WTC11 (cell line): ENCODE measurements at regions not wholly inside any gene's neighbourhood (a gene's known extent, or its start where the extent isn't known, plus 50 kb on each side); places are given as distances from the start of the nearest gene placed in this dataset.
A peak's percentile ranks its signal among the peaks of the same experiment; 100 is the strongest.
"Not testable (repeated sequence)": the region's sequence is repeated elsewhere in the genome, so short reads cannot be mapped to it uniquely, and the experiment has no call there.

Experiments used
- ATAC-seq: fragments of 200-7000 bp; cut with Tn5 transposase; 2 replicates; pipeline ENCODE4 v1.10.0; 2021; ENCODE audit warnings: mild to moderate bottlenecking, moderate library complexity
- CTCF ChIA-PET: fragments of 300-600 bp; sonication (Branson Sonifier 250); formaldehyde crosslinking; loops from one replicate; lab custom pipeline; 2021; ENCODE audit warnings: antibody characterized with exemption; lab: Charles Lee
- POLR2A ChIA-PET: fragments of 350-600 bp; sonication (Branson Sonifier 250); formaldehyde crosslinking; loops from one replicate; lab custom pipeline; 2021; ENCODE audit warnings: antibody characterized with exemption; lab: Charles Lee
- DNase-seq: peaks from one replicate; pipeline ENCODE4 v3.0.0; 2021; ENCODE audit warnings: low spot score
- H3K27ac Mint-ChIP-seq: 2 replicates; pipeline ENCODE4 v1.8.0; 2021; ENCODE audit warnings: mixed read lengths
- H3K27me3 Mint-ChIP-seq: 2 replicates; pipeline ENCODE4 v1.8.0; 2021; ENCODE audit warnings: low read depth, mild to moderate bottlenecking, moderate library complexity, mixed read lengths
- H3K36me3 Mint-ChIP-seq: 2 replicates; pipeline ENCODE4 v1.8.0; 2021; ENCODE audit warnings: mixed read lengths
- H3K4me1 Mint-ChIP-seq: 2 replicates; pipeline ENCODE4 v1.8.0; 2022; ENCODE audit warnings: mixed read lengths
- H3K4me3 Mint-ChIP-seq: 2 replicates; pipeline ENCODE4 v1.8.0; 2021; ENCODE audit warnings: mild to moderate bottlenecking, moderate library complexity, mixed read lengths
- H3K9me3 Mint-ChIP-seq: 2 replicates; pipeline ENCODE4 v1.8.0; 2021; ENCODE audit warnings: mixed read lengths
- ATF2 ChIP-seq: sonication (generic); formaldehyde crosslinking; IDR thresholded peaks from 2 replicates; pipeline ENCODE4 v1.8.1; 2022; ENCODE audit warnings: low read depth, missing genetic modification reagents, borderline replicate concordance
- CBFB ChIP-seq: sonication (generic); formaldehyde crosslinking; IDR thresholded peaks from 2 replicates; pipeline ENCODE4 v1.8.1; 2022; ENCODE audit warnings: mild to moderate bottlenecking, low read depth, missing genetic modification reagents
- CREB1 ChIP-seq: sonication (generic); formaldehyde crosslinking; IDR thresholded peaks from 2 replicates; pipeline ENCODE4 v1.8.0; 2023; ENCODE audit warnings: mild to moderate bottlenecking, missing genetic modification reagents
- CREM ChIP-seq: sonication (generic); formaldehyde crosslinking; IDR thresholded peaks from 2 replicates; pipeline ENCODE4 v1.8.1; 2022; ENCODE audit warnings: mild to moderate bottlenecking, missing genetic modification reagents, moderate library complexity
- E2F1 ChIP-seq: sonication (generic); formaldehyde crosslinking; IDR thresholded peaks from 2 replicates; pipeline ENCODE4 v1.8.0; 2022; ENCODE audit warnings: mild to moderate bottlenecking, missing genetic modification reagents
- FOXJ3 ChIP-seq: sonication (generic); formaldehyde crosslinking; IDR thresholded peaks from 2 replicates; pipeline ENCODE4 v1.9.0; 2021; ENCODE audit warnings: missing genetic modification reagents, mild to moderate bottlenecking, borderline replicate concordance
- FOXK1 ChIP-seq: sonication (generic); formaldehyde crosslinking; IDR thresholded peaks from 2 replicates; pipeline ENCODE4 v1.8.0; 2022; ENCODE audit warnings: mild to moderate bottlenecking, moderate library complexity, missing genetic modification reagents
- IRF1 ChIP-seq: sonication (generic); formaldehyde crosslinking; IDR thresholded peaks from 2 replicates; pipeline ENCODE4 v1.8.0; 2023; ENCODE audit warnings: missing genetic modification reagents
- KAT7 ChIP-seq: sonication (generic); formaldehyde crosslinking; IDR thresholded peaks from 2 replicates; pipeline ENCODE4 v1.8.1; 2023; ENCODE audit warnings: missing genetic modification reagents, mild to moderate bottlenecking, borderline replicate concordance
- NFE2L1 ChIP-seq: sonication (generic); formaldehyde crosslinking; IDR thresholded peaks from 2 replicates; pipeline ENCODE4 v1.8.1; 2023; ENCODE audit warnings: missing genetic modification reagents
- NR2C2 ChIP-seq: sonication (generic); formaldehyde crosslinking; IDR thresholded peaks from 2 replicates; pipeline ENCODE4 v1.8.0; 2022; ENCODE audit warnings: mild to moderate bottlenecking, missing genetic modification reagents
- PREB ChIP-seq: sonication (generic); formaldehyde crosslinking; IDR thresholded peaks from 2 replicates; pipeline ENCODE4 v1.8.1; 2022; ENCODE audit warnings: mild to moderate bottlenecking, missing genetic modification reagents, moderate library complexity, borderline replicate concordance
- SMAD4 ChIP-seq: sonication (generic); formaldehyde crosslinking; IDR thresholded peaks from 2 replicates; pipeline ENCODE4 v1.8.0; 2022; ENCODE audit warnings: mild to moderate bottlenecking, missing genetic modification reagents
- SOX15 ChIP-seq: fragments of 250-450 bp; sonication (Bioruptor Pico); IDR thresholded peaks from 2 replicates; pipeline ENCODE4 v1.9.0; 2021; ENCODE audit warnings: mild to moderate bottlenecking
- ZBTB21 ChIP-seq: sonication (generic); formaldehyde crosslinking; IDR thresholded peaks from 2 replicates; pipeline ENCODE4 v1.8.1; 2023; ENCODE audit warnings: mild to moderate bottlenecking, missing genetic modification reagents, borderline replicate concordance
- ZBTB43 ChIP-seq: sonication (generic); formaldehyde crosslinking; IDR thresholded peaks from 2 replicates; pipeline ENCODE4 v1.8.1; 2023; ENCODE audit warnings: mild to moderate bottlenecking, missing genetic modification reagents
- ZNF121 ChIP-seq: sonication (generic); formaldehyde crosslinking; IDR thresholded peaks from 2 replicates; pipeline ENCODE4 v1.8.0; 2023; ENCODE audit warnings: missing genetic modification reagents
- ZNF219 ChIP-seq: sonication (generic); formaldehyde crosslinking; IDR thresholded peaks from 2 replicates; pipeline ENCODE4 v1.8.0; 2023; ENCODE audit warnings: missing genetic modification reagents, mild to moderate bottlenecking, borderline replicate concordance
- ZNF396 ChIP-seq: fragments of 250-450 bp; sonication (Bioruptor Pico); IDR thresholded peaks from 2 replicates; pipeline ENCODE4 v1.8.0; 2021; ENCODE audit warnings: mild to moderate bottlenecking, moderate library complexity, borderline replicate concordance

GRCh38 chr15:92733090-92733933 lies 77.7 kb upstream of the FAM174B start:
- TF ChIP-seq ATF2 (no peak), SOX15 (no peak), FOXK1 (no peak), FOXJ3 (CRISPR knock-in tag) (no peak), E2F1 (no peak)
- DNase-seq (no peak), ATAC-seq (no peak)
- Mint-ChIP-seq H3K27me3 (no peaks in the 10 kb centered on the region; the same call in 1 of the 2 replicates), H3K9me3 (no peaks in the 10 kb centered on the region), H3K27ac (peak overlapping the region; percentile 67; the same call in 1 of the 2 replicates), H3K4me1 (peaks cover 11% of the 10 kb centered on the region; the same call in 1 of the 2 replicates), H3K36me3 (no peaks in the 10 kb centered on the region), H3K4me3 (peak overlapping the region; percentile 79)
- POLR2A ChIA-PET: no interaction called here
- CTCF ChIA-PET: interaction anchor here (0.8 to 1.8 kb wide), 5 partner anchors 17 to 212 kb away, joined by 3 to 8 read pairs (median 4); no protein-coding TSS in a partner anchor

- CTCF ChIA-PET: interaction anchor here (0.8 to 1.8 kb wide), 5 partner anchors 18 to 212 kb away, joined by 3 to 8 read pairs (median 4); no protein-coding TSS in a partner anchor
- ATAC-seq: peak; percentile 89
Observed at GRCh38 chr15:92733934-92734521, 78.5 kb upstream of the FAM174B start.

GRCh38 chr15:92739246-92739645 lies 83.7 kb upstream of the FAM174B start:
- CTCF ChIA-PET, POLR2A ChIA-PET, ATAC-seq, H3K27ac Mint-ChIP-seq, H3K36me3 Mint-ChIP-seq, H3K27me3 Mint-ChIP-seq, H3K4me3 Mint-ChIP-seq, DNase-seq: not testable (repeated sequence)
- peaks cover 26% of the 10 kb centered on the region for H3K4me1 Mint-ChIP-seq
- H3K9me3 Mint-ChIP-seq: peaks cover 14% of the 10 kb centered on the region

More at GRCh38 chr15:92733934-92734521, 78.5 kb upstream of the FAM174B start:
- Mint-ChIP-seq H3K27ac (peak overlapping the region; percentile 95), H3K27me3 (no peaks in the 10 kb centered on the region; the same call in 1 of the 2 replicates), H3K9me3 (peaks cover 4% of the 10 kb centered on the region), H3K4me3 (peak overlapping the region; percentile 79), H3K36me3 (peaks cover 3% of the 10 kb centered on the region; the same call in 1 of the 2 replicates), H3K4me1 (peaks cover 11% of the 10 kb centered on the region; the same call in 1 of the 2 replicates)
- DNase-seq: peak; percentile 33
- 0 out of 2 replicates have a peak, but pooled peaks have one; percentile 39 for TF ChIP-seq KAT7 (CRISPR knock-in tag)
- TF ChIP-seq CREB1: no peak
- no peak for TF ChIP-seq NR2C2
- TF ChIP-seq SMAD4 (CRISPR knock-in tag): no peak
- POLR2A ChIA-PET: no interaction called here

GRCh38 chr15:92745845-92746271 lies 90.3 kb upstream of the FAM174B start:
- peaks cover 27% of the 10 kb centered on the region for H3K4me1 Mint-ChIP-seq
- H3K9me3 Mint-ChIP-seq: peaks cover 10% of the 10 kb centered on the region
- H3K4me3 Mint-ChIP-seq: no peak overlapping the region
- no peaks in the 10 kb centered on the region for H3K36me3 Mint-ChIP-seq
- ATAC-seq: no peak
- TF ChIP-seq FOXK1: no peak
- no peak for TF ChIP-seq ZBTB43
- TF ChIP-seq ZNF121: no peak
- TF ChIP-seq PREB (CRISPR knock-in tag): no peak
- no peak for TF ChIP-seq IRF1 (CRISPR knock-in tag)
- TF ChIP-seq ZNF396 (CRISPR knock-in tag): no peak
- no peak for TF ChIP-seq NFE2L1 (CRISPR knock-in tag)
- TF ChIP-seq ZBTB21 (CRISPR knock-in tag): no peak
- no peak for TF ChIP-seq ZNF219 (CRISPR knock-in tag)
- TF ChIP-seq CREM (CRISPR knock-in tag): no peak
- no peak for TF ChIP-seq CBFB
- TF ChIP-seq, all 79 proteins: peak for 0
- no peak for DNase-seq
- ChIA-PET POLR2A (no interaction called here), CTCF (no interaction called here)
- no peaks in the 10 kb centered on the region for H3K27me3 Mint-ChIP-seq
- H3K27ac Mint-ChIP-seq: no peak overlapping the region
